Adrenal gland (tissue), 5 donors: ENCODE measurements at regions not wholly inside any gene's neighbourhood (a gene's known extent, or its start where the extent isn't known, plus 50 kb on each side); places are given as distances from the start of the nearest gene placed in this dataset.

Experiments
- CTCF ChIP-seq, 6 experiments: fragments of 450-650 bp in 4 of 6; fragments of 200-600 bp in 2 of 6; sonication (generic) in 1 of 6; IDR thresholded peaks; 1 replicate in 5 of 6; 2 replicates in 1 of 6; pipeline versions ENCODE4 v1.5.1 to v1.8.0; 2016 to 2021; ENCODE audit warnings: antibody characterized with exemption in 6 of 6, mild to moderate bottlenecking in 2 of 6, moderate library complexity in 1 of 6
- POLR2A ChIP-seq, 2 donors: fragments of 450-650 bp; IDR thresholded peaks; one replicate each; pipeline ENCODE4 v1.6.1; 2017; ENCODE audit warnings: antibody characterized with exemption in 2 of 2, mild to moderate bottlenecking in 2 of 2, moderate library complexity in 1 of 2
- donor health status: DM: no; HTN: no; CAD: no.

GRCh38 chr10:2909921-2910320 is 157.4 kb upstream of the PFKP start:
- TF ChIP-seq CTCF (IDR thresholded peaks at IDR 0.05) (no peak), POLR2A (IDR thresholded peaks at IDR 0.05) (no peak)
